BJ (cell line): ENCODE measurements at regions not wholly inside any gene's neighbourhood (a gene's known extent, or its start where the extent isn't known, plus 50 kb on each side); places are given as distances from the start of the nearest gene placed in this dataset.

Experiments
- CTCF ChIA-PET: fragments of 350-600 bp; formaldehyde crosslinking; extraction: SDS; loops from one replicate; lab custom pipeline; 2021; ENCODE audit warnings: antibody characterized with exemption, inconsistent platforms; lab: Yijun Ruan, JAX
- POLR2A ChIA-PET: fragments of 300-600 bp; sonication (Branson Sonifier 250); formaldehyde crosslinking; extraction: SDS; loops from one replicate; lab custom pipeline; 2021; ENCODE audit warnings: antibody characterized with exemption; lab: Charles Lee
- DNase-seq: peaks from one replicate; pipeline ENCODE4 v3.0.0-alpha.2; 2011; ENCODE audit warnings: low read depth
- H3K27me3 ChIP-seq: 2 replicates; pipeline ENCODE4 v1.6.0; 2011; ENCODE audit warnings: low read length; ENCODE audit not compliant: control insufficient read depth, insufficient read depth
- H3K36me3 ChIP-seq: 2 replicates; pipeline ENCODE4 v1.5.1; 2011; ENCODE audit warnings: low read length; ENCODE audit not compliant: control insufficient read depth, insufficient read depth
- H3K4me3 ChIP-seq: 2 replicates; pipeline ENCODE4 v1.5.1; 2011; ENCODE audit warnings: low read depth, mild to moderate bottlenecking, control low read depth, low read length
- TF ChIP-seq, protein P1 (sequence below): IDR thresholded peaks from 2 replicates; pipeline ENCODE4 v1.5.1; 2011; ENCODE audit warnings: low read depth, mild to moderate bottlenecking, control low read depth, inconsistent platforms, low read length, moderate library complexity; ENCODE audit not compliant: insufficient read depth

DNA sequence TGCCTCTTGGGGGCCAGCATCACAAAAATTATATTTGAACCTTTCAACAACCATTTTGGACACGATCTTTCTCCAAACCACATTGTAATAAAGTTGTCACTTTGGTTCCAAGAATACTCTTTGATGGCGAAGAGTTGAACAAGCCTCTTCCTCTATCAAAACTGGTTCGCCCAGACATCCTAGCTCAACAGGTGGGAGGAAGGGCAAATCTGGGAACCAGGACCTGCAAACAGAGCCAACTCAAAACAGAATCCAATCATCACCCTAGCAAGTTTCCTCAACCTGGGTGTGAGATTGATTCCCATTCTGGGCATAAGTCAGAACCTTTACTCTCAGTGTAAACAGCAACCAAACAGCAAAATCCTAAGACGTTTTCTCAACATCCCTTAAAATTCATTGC, 141.2 kb upstream of the RREB1 start:
- CTCF ChIA-PET: no interaction called here
- DNase-seq: no peak
- Histone ChIP-seq H3K36me3 (no peaks in the 10 kb centered on the region), H3K27me3 (no peaks in the 10 kb centered on the region; the same call in 1 of the 2 replicates), H3K4me3 (no peak overlapping the region)
- POLR2A ChIA-PET: no interaction called here
- TF ChIP-seq, protein P1, sequence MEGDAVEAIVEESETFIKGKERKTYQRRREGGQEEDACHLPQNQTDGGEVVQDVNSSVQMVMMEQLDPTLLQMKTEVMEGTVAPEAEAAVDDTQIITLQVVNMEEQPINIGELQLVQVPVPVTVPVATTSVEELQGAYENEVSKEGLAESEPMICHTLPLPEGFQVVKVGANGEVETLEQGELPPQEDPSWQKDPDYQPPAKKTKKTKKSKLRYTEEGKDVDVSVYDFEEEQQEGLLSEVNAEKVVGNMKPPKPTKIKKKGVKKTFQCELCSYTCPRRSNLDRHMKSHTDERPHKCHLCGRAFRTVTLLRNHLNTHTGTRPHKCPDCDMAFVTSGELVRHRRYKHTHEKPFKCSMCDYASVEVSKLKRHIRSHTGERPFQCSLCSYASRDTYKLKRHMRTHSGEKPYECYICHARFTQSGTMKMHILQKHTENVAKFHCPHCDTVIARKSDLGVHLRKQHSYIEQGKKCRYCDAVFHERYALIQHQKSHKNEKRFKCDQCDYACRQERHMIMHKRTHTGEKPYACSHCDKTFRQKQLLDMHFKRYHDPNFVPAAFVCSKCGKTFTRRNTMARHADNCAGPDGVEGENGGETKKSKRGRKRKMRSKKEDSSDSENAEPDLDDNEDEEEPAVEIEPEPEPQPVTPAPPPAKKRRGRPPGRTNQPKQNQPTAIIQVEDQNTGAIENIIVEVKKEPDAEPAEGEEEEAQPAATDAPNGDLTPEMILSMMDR: no peak

- Histone ChIP-seq H3K27me3 (no peaks in the 10 kb centered on the region; the same call in 1 of the 2 replicates), H3K36me3 (no peaks in the 10 kb centered on the region), H3K4me3 (no peak overlapping the region)
- ChIA-PET POLR2A (no interaction called here), CTCF (no interaction called here)
- no peak for DNase-seq
- TF ChIP-seq, protein P1: no peak
Observed at GRCh38 chr6:6968357-6968730, 139.4 kb upstream of the RREB1 start.

- Histone ChIP-seq H3K36me3 (no peaks in the 10 kb centered on the region), H3K27me3 (no peaks in the 10 kb centered on the region; the same call in 1 of the 2 replicates), H3K4me3 (no peak overlapping the region)
- TF ChIP-seq, protein P1: no peak
- ChIA-PET POLR2A (no interaction called here), CTCF (no interaction called here)
- DNase-seq: no peak
Observed at GRCh38 chr6:6968731-6969552, 138.8 kb upstream of the RREB1 start.

GRCh38 chr6:6969761-6970223, 138.0 kb upstream of the RREB1 start:
- DNase-seq: no peak
- no peaks in the 10 kb centered on the region for H3K36me3 ChIP-seq
- CTCF ChIA-PET: no interaction called here
- no peak overlapping the region for H3K4me3 ChIP-seq
- H3K27me3 ChIP-seq: no peaks in the 10 kb centered on the region; the same call in 1 of the 2 replicates
- POLR2A ChIA-PET: no interaction called here
- TF ChIP-seq, protein P1: no peak

DNA sequence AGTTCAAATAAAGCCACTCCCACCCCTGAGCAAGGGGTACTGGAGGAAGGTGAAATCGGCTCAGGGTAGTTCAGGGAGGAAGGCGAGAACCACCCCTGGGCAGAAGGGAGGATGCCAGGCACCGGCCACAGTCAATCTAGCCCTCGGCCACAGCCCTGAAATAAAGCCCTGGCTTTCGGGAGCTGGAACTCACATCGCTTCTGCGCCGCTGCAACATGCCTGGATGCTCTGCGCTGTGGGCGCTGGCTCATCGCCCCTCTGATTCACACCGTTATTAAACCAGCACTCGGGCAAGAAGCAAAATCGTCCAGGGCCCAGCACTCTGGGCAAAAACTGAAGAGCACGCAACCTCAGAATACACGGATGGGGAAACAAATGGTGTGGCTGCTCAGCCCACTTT, 136.9 kb upstream of the RREB1 start:
- no peak for DNase-seq
- TF ChIP-seq, protein P1: no peak
- CTCF ChIA-PET: no interaction called here
- POLR2A ChIA-PET: no interaction called here
- Histone ChIP-seq H3K27me3 (no peaks in the 10 kb centered on the region; the same call in 1 of the 2 replicates), H3K36me3 (no peaks in the 10 kb centered on the region), H3K4me3 (no peak overlapping the region)
